Adrenal gland (tissue), 9 donors: ENCODE measurements at regions not wholly inside any gene's neighbourhood (a gene's known extent, or its start where the extent isn't known, plus 50 kb on each side); places are given as distances from the start of the nearest gene placed in this dataset.

Experiments used
- DNase-seq, 7 donors: peaks; one replicate each; pipeline ENCODE4 v3.0.0-alpha.2; 2019 to 2020
- H3K27ac ChIP-seq, 5 donors: fragments of 200-600 bp; sonication (generic) in 4 of 5; 1 replicate in 3 of 5; 2 replicates in 2 of 5; pipeline versions ENCODE4 v1.5.1 to v1.8.0; 2016 to 2020; ENCODE audit warnings: mild to moderate bottlenecking in 1 of 5
- H3K27me3 ChIP-seq: fragments of 200-600 bp; 2 replicates; pipeline ENCODE4 v1.8.0; 2021
- H3K36me3 ChIP-seq, 2 donors: fragments of 200-600 bp; replicated peaks in 1 of 2; 1 replicate in 1 of 2; 2 replicates in 1 of 2; pipeline versions ENCODE4 v1.5.1 to v1.8.0; 2018 to 2022
- H3K4me1 ChIP-seq, 2 donors: fragments of 200-600 bp; replicated peaks in 1 of 2; 1 replicate in 1 of 2; 2 replicates in 1 of 2; pipeline versions ENCODE4 v1.5.1 to v1.8.0; 2018 to 2021
- H3K4me3 ChIP-seq, 4 donors: fragments of 200-600 bp; sonication (generic) in 3 of 4; one replicate each; pipeline ENCODE4 v1.5.1; 2016 to 2018
- H3K9me3 ChIP-seq, 3 donors: fragments of 200-600 bp; sonication (generic) in 1 of 3; replicated peaks in 1 of 3; 1 replicate in 2 of 3; 2 replicates in 1 of 3; pipeline versions ENCODE4 v1.5.1 to v1.8.0; 2016 to 2021
- CTCF ChIP-seq, 6 experiments: fragments of 450-650 bp in 4 of 6; fragments of 200-600 bp in 2 of 6; sonication (generic) in 1 of 6; IDR thresholded peaks; 1 replicate in 5 of 6; 2 replicates in 1 of 6; pipeline versions ENCODE4 v1.5.1 to v1.8.0; 2016 to 2021; ENCODE audit warnings: antibody characterized with exemption in 6 of 6, mild to moderate bottlenecking in 2 of 6, moderate library complexity in 1 of 6
- POLR2A ChIP-seq, 2 donors: fragments of 450-650 bp; IDR thresholded peaks; one replicate each; pipeline ENCODE4 v1.6.1; 2017; ENCODE audit warnings: antibody characterized with exemption in 2 of 2, mild to moderate bottlenecking in 2 of 2, moderate library complexity in 1 of 2
- WGBS, 4 donors: extraction: QIAGEN DNeasy Blood & Tissue Kit in 2 of 4; methylation state at CpG; one replicate each; pipeline versions ENCODE4 v1.1.5 to v1.1.7; 2013 to 2017; 5-methylcytosine and 5-hydroxymethylcytosine counted together
- intact Hi-C, 2 donors: fragments of 100-400 bp; cut with DNase I; formaldehyde crosslinking; loops; one replicate each; pipeline versions ENCODE4 v1.14.1 to v1.15.0; 2022 to 2023
- donor health status: healthy with polysubstance abuse.
- donor health status: Bipolar disorder and iron deficiency.
- donor health status: DM: yes; HTN: yes; CAD: no.
- donor health status: DM: no; HTN: no; CAD: no.
- donor health status: DM: no; HTN: no; CAD: no.

- Histone ChIP-seq H3K27me3 (no peaks in the 10 kb centered on the region), H3K4me1 (no peaks in the 10 kb centered on the region), H3K36me3 (no peaks in the 10 kb centered on the region), H3K4me3 (no peak overlapping the region), H3K27ac (no peak overlapping the region), H3K9me3 (no peaks in the 10 kb centered on the region)
- no peak for TF ChIP-seq POLR2A (IDR thresholded peaks at IDR 0.05)
- TF ChIP-seq CTCF (IDR thresholded peaks at IDR 0.05) = no peak
- no peak for DNase-seq
- WGBS, 4 donors = 77 to 82% (median 79%) methylated on average over 3 of the region's 3 CpGs
- intact Hi-C loops = no loop called here
Measured at GRCh38 chr9:20070336-20070735, 281.5 kb upstream of the SLC24A2 start.

- Histone ChIP-seq H3K27ac (no peak overlapping the region), H3K36me3 (no peaks in the 10 kb centered on the region), H3K9me3 (no peaks in the 10 kb centered on the region), H3K27me3 (no peaks in the 10 kb centered on the region), H3K4me1 (no peaks in the 10 kb centered on the region), H3K4me3 (no peak overlapping the region)
- intact Hi-C loops = no loop called here
- TF ChIP-seq POLR2A (IDR thresholded peaks at IDR 0.05) = no peak
- TF ChIP-seq CTCF (IDR thresholded peaks at IDR 0.05) = no peak
- DNase-seq = no peak
- 37 to 49% (median 42%) methylated on average over 4 of the region's 4 CpGs for WGBS, 4 donors
Measured at GRCh38 chr9:20065796-20066700, 277.2 kb upstream of the SLC24A2 start.

GRCh38 chr9:20065046-20065445, 276.2 kb upstream of the SLC24A2 start:
- TF ChIP-seq CTCF (IDR thresholded peaks at IDR 0.05) = no peak
- TF ChIP-seq POLR2A (IDR thresholded peaks at IDR 0.05) = no peak
- no peak for DNase-seq
- H3K27me3 ChIP-seq = no peaks in the 10 kb centered on the region
- H3K27ac ChIP-seq = no peak overlapping the region
- H3K4me3 ChIP-seq = no peak overlapping the region
- 29 to 47% (median 38%) methylated on average over 4 of the region's 4 CpGs for WGBS, 4 donors
- intact Hi-C loops = no loop called here
- H3K36me3 ChIP-seq = no peaks in the 10 kb centered on the region
- no peaks in the 10 kb centered on the region for H3K4me1 ChIP-seq
- H3K9me3 ChIP-seq = no peaks in the 10 kb centered on the region

- H3K36me3 ChIP-seq = no peaks in the 10 kb centered on the region
- no peaks in the 10 kb centered on the region for H3K27me3 ChIP-seq
- H3K4me3 ChIP-seq = no peak overlapping the region
- H3K9me3 ChIP-seq = no peaks in the 10 kb centered on the region
- H3K27ac ChIP-seq = no peak overlapping the region
- DNase-seq = no peak
- no peaks in the 10 kb centered on the region for H3K4me1 ChIP-seq
- WGBS, 4 donors = 61 to 82% (median 71%) methylated on average over 1 of the region's 1 CpG
- intact Hi-C loops = no loop called here
- TF ChIP-seq POLR2A (IDR thresholded peaks at IDR 0.05) = no peak
- TF ChIP-seq CTCF (IDR thresholded peaks at IDR 0.05) = no peak
Measured at GRCh38 chr9:20054734-20055133, 265.9 kb upstream of the SLC24A2 start.
